ENCODE measurements at regions not wholly inside any gene's neighbourhood (a gene's known extent, or its start where the extent isn't known, plus 50 kb on each side); places are given as distances from the start of the nearest gene placed in this dataset.
"Not testable (repeated sequence)": the region's sequence is repeated elsewhere in the genome, so short reads cannot be mapped to it uniquely, and the experiment has no call there.

GRCh38 chr6:112591329-112591728, 244.2 kb downstream of the RFPL4B start:
- DNase-seq = no peak

DNA sequence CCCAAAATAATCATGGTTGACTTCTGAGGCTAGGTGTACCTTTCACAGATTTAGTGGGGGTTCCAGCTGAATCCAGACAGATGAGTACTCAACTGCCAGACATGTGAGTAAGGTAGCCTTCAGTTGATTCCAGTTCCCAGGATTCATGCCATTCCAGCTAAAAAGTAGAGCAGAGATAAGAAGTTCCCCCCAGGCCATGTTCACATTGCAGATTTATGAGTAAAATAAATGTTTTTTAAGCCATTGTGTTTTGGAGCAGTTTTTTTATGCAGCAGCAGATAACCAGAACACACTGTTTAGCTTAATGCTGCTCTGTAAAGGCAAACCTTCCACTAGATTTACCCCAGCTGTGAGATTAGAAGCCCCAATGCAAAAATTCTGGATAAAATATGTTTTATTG, 245.0 kb downstream of the RFPL4B start:
- no peak for DNase-seq

DNA sequence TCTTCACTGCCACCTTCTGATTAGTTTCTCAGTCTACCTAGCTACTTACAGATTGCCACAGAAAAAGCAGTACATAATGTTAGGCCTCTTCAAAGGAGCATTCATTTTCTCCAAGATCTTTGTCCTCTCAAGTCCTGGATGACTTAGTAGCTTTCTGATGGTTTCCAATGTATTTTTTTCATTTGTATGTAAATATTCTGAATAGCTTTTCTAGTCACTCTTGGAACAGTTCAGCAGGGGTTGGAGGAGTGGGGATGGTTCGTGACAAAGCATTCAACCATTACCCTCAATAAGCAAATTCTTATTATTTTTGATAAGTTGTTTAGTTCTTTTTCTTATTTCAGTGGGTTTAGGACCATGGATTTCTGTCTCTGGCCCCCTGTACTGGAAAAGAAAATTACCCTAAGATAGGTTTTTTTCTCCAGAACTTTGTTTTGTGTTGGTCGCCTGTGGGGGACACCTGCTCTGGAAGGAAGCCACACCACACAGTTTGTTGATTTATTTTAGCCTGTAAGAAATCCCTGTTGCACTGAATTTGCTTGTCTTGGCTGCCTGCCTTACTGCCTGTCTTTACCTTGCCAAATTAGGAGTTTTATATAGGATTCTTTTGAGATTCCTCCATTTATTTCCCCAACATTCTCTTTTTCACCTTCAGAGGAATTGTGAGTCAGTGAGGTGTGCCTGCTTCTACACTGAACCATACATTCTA, 247.9 kb downstream of the RFPL4B start:
- no peak for DNase-seq

GRCh38 chr6:112595841-112596240, 248.7 kb downstream of the RFPL4B start:
- no peak for DNase-seq

DNA sequence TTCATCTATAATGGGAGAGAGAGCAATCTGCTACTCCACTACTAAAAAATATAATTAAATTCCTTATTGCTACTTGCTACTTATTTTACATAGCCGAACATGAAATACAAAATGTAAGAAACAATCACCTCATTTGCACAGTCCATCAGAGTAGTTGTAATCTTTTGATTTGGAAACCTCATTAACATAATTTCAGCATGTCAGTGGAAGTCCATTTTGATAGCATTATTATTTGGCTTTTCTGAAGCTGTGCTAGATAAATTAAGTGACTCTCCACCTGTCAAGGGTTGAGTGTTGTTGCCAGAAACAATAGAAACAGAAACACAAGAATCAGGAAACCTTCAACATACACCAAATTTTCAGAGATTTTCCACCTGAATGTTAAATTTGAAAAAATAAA, 250.0 kb downstream of the RFPL4B start:
- DNase-seq = no peak

- DNase-seq = no peak
These were observed 253.0 kb downstream of the RFPL4B start for GRCh38 chr6:112600168-112600567.

DNA sequence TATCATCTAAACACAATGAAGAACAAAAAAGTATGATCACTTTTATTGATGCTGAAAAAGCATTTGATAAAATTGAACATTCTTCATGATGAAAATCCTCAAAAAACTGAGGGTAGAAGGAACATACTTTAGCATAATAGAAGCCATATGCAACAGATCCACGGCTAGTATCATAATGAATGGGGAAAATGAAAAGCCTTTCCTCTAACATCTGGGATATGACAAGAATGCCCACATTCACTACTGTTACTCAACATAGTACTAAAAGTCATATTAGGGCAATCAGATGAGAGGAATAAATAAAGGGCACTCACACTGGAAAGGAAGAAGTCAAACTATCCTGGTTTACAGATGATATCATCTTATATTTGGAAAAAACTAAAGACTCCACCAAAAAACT, 256.6 kb downstream of the RFPL4B start:
- DNase-seq = no peak

DNA sequence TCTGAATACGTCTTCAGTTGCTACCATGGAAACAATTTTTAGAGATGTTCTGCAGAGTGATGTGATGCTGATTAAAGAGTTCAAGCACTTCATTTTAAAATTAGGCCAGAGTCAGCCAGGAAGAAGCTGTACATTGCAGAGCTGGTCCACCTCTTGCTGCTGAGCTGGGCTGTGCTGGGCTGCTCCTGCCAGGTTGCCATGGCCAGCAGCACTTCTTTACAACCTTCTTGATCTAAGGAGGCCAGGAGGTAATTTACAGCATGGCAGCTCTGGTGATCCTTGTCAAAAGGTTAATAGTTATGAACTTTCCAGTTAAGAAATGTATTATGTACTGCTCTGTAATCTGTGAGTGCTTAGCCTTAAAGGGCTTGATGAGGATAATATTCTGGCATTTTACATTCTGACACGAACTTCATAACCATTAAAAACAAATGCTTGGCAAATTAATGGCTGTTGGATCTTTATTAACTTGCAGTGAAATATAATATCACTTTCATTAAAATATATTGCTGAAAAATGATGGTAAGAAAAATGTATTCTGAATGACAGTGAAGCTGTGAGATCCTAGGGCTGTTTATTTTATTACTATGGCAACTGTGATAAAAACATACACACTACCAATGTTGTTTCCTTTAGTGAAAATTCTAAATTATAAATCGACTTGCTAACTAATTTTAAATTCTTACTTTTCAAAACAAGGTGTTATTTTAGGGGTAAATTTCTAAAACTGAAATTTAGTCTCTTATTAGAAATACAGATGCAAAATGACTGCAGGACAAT, 259.7 kb downstream of the RFPL4B start:
- no peak for DNase-seq

DNA sequence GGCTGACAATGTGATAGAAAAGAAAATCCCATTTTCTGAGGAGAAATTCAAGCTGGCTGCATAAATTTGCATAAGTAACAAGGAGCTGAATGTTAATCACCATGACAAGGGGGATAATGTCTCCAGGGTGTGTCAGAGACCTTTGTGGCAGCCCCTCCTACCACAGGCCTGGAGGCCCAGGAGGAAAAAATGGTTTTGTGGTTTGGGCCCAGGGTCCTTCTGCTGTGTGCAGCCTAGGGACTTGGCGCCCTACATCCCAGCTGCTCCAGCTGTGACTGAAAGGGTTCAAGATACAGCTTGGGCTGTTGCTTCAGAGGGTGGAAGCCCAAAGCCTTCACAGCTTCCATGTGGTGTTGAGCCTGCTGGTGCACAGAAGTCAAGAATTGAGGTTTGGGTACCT, 261.8 kb downstream of the RFPL4B start:
- DNase-seq = not testable (repeated sequence)

DNA sequence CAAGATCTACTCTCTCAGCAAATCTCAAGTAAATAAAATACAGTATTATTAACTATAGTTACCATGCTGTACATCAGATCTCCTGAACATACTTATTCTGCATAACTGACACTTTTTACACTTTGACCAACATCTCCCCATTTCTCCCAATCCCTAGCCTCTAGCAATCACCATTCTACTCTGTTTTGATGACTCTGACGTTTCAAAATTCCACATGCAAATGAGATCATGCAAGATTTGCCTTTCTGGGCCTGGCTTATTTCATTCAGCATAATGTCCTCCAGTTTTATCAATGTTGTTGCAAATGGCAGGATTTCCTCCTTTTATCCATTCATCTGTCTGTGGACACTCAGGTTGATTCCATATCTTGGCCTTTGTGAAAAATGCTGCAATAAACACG, 266.3 kb downstream of the RFPL4B start:
- no peak for DNase-seq

DNA sequence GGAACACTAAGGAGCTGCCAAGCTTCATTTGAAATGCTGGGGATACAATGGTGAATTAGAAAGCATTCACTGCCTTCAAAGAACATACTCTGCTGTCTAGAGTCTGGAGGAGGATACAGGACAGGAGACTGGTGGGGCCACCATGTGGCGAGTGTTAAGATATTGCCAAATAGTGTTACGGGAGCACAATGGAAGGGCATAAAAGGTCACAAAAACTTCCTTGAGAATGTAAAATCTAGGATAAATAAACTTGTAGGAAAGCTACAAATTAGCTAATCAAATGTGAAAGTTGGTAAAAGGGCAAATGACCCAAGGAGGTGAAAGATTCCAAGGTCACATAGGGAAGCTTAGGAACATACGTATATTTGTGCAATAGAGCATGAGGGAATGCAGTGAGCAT, 271.7 kb downstream of the RFPL4B start:
- DNase-seq = no peak

GRCh38 chr6:112620812-112621569, 273.9 kb downstream of the RFPL4B start:
- DNase-seq = no peak

GRCh38 chr6:112622036-112622435, 274.9 kb downstream of the RFPL4B start:
- no peak for DNase-seq

GRCh38 chr6:112626468-112627082, 279.4 kb downstream of the RFPL4B start:
- no peak for DNase-seq

DNA sequence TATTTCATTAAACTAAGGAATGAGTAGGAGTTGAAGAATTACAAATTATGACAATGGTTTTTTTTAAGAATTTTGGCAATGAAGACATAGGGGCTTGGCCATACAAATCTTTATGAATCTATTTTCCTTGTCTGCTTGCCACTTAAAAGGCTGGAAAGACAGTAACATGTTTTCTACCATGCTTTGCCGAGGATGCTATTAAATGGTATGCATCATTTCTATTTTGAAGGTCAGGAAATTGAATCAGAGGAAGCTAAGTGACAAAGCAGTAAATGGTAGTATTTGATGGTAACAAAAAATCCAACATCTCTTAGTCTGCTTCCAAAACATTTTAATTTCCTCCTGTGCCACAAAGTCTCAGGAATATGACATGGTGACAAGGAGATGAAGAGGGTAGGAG, 287.2 kb downstream of the RFPL4B start:
- no peak for DNase-seq

DNA sequence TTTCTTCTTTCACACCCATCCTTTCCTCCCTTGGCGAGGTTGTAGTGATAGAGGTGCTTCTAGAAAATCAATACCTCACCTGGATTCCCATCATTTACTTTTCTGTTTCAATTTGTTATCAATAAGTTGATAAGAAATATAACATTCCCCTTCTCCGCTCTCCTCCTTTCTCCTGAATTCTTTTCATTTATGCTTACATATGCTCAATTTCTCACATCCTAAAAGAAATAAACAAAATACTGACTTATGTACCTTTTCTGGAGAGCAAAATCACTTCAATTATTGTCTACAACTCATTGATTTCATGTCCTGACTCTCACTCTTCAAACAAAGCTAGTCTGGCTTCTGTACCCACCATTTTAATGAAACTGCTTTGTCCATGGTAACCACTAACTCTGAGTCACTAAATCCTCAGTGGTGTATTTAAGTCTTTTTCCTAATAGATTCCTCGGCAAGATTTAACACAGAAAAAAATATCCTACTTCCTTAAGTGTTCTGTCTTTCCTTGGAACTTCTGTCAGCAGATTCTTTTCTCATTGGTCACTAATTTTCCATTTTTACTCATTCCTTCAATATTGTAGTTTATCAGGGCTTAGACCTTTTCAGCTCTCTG, 289.6 kb downstream of the RFPL4B start:
- DNase-seq = no peak

DNA sequence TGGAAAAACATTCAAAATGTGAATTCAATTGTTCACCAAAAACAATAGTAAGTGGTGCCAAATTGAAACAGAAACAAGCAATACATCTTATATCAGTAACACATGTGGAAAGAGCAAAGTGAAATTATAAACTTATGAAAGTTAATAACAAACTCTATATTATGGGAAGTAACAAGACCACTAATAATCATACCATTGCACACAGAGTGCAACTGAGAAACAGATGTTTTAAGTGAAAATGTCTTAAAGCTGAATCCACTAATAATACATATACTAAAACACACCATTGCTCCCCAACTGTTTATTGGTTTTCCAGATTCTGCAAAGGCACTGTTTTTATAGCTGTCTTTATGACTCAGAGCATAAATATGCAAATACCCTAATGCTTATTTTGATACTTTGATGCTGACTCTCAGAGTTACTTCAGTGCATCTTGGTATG, 292.3 kb downstream of the RFPL4B start:
- no peak for DNase-seq

GRCh38 chr6:112640891-112641290, 293.8 kb downstream of the RFPL4B start:
- no peak for DNase-seq

GRCh38 chr6:112649853-112650252, 302.7 kb downstream of the RFPL4B start:
- no peak for DNase-seq

GRCh38 chr6:112651239-112651638, 304.1 kb downstream of the RFPL4B start:
- DNase-seq = no peak

- no peak for DNase-seq
These were observed 312.8 kb downstream of the RFPL4B start for GRCh38 chr6:112659912-112660311.

DNA sequence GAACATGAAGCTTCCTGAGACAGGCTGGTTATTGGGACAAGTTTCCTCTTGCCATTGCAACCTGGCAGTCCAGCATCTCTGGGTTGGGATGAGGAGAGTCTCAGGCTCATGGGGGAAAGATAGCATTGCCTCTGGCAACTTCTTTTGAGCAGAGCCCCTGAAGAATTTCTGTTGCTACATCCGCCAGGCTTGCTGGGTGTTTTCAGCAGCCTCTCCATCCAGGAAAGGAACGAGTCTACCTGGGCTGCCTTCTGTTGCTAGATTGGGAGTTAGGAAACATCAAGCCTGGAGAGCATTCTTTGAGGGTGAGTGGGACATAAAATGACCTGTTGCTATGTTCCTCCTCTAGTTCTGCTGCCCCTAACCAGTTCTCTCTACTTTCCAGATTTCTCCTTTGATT, 313.5 kb downstream of the RFPL4B start:
- no peak for DNase-seq

DNA sequence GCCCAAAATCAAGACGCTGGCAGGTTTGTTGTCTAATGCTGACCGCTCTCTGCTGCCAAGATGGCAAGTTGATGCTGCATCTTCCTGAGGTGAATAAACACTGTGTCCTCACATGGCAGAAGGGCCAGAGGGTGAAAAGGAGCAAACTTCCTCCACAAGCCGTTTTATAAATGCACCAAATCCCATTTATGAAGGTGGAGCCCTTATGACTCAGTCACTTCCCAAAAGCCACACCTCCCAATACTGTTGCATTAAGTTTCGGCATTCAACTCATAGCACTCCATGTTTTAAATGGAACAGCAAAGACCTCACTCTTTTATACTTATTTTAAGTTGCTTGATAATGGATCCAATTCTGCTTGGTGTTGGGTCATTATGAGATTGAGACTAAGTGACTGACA, 316.6 kb downstream of the RFPL4B start:
- no peak for DNase-seq
